ENCODE measurements at regions not wholly inside any gene's neighbourhood (a gene's known extent, or its start where the extent isn't known, plus 50 kb on each side); places are given as distances from the start of the nearest gene placed in this dataset.

DNA sequence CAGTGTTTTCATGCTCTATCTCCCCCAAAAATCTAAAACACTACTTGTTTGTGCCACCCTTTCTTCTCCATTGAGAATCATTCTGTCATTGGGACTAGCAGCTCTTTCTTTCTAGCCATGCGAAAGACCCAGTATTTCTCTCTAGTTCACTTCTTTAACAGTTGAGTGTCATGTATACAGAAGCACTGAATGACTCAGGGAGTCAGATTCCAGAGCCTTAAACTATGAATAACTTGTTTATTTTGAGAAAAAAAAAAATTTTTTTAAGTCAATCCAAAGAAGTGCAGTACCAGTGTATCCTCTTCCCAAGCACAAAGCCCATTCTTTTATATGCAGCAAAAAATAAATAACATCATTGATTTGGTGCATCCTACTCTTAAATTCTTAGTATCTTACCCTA, 415.4 kb upstream of the GRAMD2B start:
- TF ChIP-seq CHCHD3 (CRISPR knock-in tag; IDR thresholded peaks at IDR 0.05) (no peak), SETDB1 (CRISPR knock-in tag; IDR thresholded peaks at IDR 0.05; ENCODE audit: borderline replicate concordance) (no peak), SRF (IDR thresholded peaks at IDR 0.05; ENCODE audit: low read depth, low read length) (no peak), RAD21 (CRISPR knock-in tag; IDR thresholded peaks at IDR 0.05) (no peak), ZNF747 (CRISPR knock-in tag; IDR thresholded peaks at IDR 0.05; ENCODE audit: borderline replicate concordance) (no peak), POLR2A (IDR thresholded peaks at IDR 0.05; ENCODE audit: insufficient read depth in 1 of 2, low read depth in 2 of 2, low read length in 2 of 2) (no peak), NCOR1 (IDR thresholded peaks at IDR 0.05; ENCODE audit: borderline replicate concordance, low read length) (no peak), IRF2 (CRISPR knock-in tag; IDR thresholded peaks at IDR 0.05) (no peak), EHMT2 (IDR thresholded peaks at IDR 0.05; ENCODE audit: borderline replicate concordance, low read depth, low read length) (no peak), ESRRA (CRISPR knock-in tag; IDR thresholded peaks at IDR 0.05; ENCODE audit: low read depth) (no peak), POLR2AphosphoS2 (IDR thresholded peaks at IDR 0.05; ENCODE audit: low read depth, low read length) (no peak)
- TF ChIP-seq, protein P1, sequence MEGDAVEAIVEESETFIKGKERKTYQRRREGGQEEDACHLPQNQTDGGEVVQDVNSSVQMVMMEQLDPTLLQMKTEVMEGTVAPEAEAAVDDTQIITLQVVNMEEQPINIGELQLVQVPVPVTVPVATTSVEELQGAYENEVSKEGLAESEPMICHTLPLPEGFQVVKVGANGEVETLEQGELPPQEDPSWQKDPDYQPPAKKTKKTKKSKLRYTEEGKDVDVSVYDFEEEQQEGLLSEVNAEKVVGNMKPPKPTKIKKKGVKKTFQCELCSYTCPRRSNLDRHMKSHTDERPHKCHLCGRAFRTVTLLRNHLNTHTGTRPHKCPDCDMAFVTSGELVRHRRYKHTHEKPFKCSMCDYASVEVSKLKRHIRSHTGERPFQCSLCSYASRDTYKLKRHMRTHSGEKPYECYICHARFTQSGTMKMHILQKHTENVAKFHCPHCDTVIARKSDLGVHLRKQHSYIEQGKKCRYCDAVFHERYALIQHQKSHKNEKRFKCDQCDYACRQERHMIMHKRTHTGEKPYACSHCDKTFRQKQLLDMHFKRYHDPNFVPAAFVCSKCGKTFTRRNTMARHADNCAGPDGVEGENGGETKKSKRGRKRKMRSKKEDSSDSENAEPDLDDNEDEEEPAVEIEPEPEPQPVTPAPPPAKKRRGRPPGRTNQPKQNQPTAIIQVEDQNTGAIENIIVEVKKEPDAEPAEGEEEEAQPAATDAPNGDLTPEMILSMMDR (CRISPR knock-in tag; IDR thresholded peaks at IDR 0.05), result no peak

Data from HepG2 (cell line).